Stimulated activated CD4-positive, alpha-beta T cell treated with anti-CD3 and anti-CD28 coated beads, Interleukin-12 subunit alpha, Interleukin-12 subunit beta, amount 100 ng/mL, for 4 hours (primary cell): ENCODE measurements at regions not wholly inside any gene's neighbourhood (a gene's known extent, or its start where the extent isn't known, plus 50 kb on each side); places are given as distances from the start of the nearest gene placed in this dataset.

ENCODE experiments used
- DNase-seq: peaks from one replicate; pipeline ENCODE4 v3.0.0-alpha.2; 2020

DNA sequence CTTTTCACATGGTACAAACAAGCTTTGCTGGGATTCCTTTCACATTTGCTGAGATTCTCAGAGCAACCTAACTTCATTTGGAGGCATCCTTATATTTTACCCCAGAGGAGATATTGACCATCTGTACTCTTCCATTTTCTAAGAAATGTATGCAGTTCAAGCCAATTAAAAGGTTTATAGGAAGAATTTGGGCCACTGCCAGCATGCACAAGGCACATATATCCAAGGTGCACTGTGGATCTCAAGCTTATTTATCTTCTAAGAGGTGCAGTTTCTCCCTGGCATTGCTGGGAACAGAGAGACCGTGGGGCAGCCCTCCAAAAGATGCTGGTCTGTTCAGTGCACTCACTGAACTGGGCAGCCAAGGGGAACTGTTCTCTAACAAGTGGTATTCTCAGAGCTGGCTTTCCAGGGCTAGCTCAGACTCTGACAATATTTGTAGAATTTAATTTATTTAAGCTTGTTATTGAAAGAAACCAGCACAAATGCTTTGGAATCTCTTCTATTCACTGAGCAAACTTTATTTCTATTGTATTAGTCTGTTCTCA lies 213.3 kb downstream of the TENT4A start:
- no peak for DNase-seq

GRCh38 chr5:6936031-6936430 lies 222.8 kb downstream of the TENT4A start:
- no peak for DNase-seq

DNA sequence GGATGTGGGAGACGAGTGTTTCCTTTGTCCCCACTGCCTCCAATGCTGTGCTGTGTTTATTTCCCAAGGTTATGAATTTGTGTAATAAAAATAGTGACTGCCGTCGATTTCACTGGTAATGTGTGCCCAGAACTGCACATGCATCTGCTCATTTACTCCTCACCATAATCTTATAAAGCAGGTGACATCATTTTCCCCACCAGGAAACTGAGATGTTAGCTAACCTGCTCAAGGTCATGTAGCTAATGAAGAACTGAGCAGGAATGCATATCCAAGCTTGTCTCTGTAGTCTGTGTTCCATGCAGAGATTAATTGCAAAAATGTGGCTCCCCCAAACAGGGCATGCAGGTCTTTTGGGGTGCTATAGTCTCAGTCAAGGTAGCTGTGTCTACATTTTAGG lies 224.4 kb downstream of the TENT4A start:
- no peak for DNase-seq

DNA sequence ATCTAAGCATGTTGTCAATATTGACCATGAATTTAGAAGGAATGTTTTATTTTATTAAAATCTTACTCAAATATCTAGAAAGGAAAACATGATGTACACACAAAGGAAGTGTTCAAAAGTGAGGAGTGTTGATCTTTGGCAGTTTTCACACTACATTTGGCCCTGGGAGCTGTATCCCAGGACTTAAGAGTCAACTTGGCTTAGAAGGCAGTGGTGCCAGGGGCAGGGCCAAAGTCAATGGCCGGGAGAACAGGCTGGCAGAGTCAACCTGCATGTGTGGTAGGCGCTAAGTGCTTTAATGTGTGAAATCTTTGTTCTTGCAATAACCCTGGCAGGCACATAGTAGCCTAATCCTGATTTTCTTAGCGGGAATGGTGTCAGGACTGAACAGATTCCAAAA lies 228.4 kb downstream of the TENT4A start:
- no peak for DNase-seq

GRCh38 chr5:6943197-6944112 lies 230.2 kb downstream of the TENT4A start:
- DNase-seq: no peak

- no peak for DNase-seq
These were observed 235.3 kb downstream of the TENT4A start for GRCh38 chr5:6948562-6948961.

DNA sequence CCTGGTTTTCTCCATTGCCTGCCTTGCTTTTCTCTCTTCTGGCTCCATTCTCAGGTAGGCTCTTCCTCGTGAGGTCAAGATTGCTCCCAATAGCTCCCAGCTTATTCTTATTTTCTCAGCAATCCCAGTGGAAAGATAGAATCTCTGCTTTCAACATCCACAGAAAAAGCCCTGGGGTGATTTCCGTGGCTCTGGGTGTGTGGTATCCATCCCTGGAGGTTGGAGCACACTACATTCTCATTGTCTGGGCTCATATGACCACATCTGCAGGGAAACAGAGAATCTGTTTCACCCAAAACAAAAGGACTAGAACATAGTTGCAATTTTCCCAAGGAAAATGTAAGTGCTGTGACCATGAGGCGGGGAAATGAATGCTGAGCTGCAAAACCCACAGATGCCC lies 236.0 kb downstream of the TENT4A start:
- DNase-seq: no peak

- no peak for DNase-seq
These were observed 237.0 kb downstream of the TENT4A start for GRCh38 chr5:6950250-6950649.

DNA sequence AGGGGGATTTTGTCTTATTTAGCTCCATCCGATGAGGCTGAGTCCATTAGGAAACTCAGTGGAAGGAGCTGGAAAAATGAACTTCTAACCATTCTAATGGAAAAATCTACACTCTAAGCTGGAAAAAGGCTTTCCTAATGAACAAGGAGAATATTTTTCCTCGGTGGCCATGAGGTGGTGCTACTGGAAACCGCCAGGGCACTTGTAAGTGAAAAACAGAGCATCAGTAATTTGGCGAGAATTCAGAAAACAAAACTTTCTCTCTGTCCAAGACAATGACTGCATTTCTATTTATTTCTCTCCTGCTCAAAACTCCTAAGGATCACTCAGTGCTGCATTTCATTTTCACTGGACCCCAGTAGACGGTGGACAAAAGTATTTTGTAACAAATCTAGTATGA lies 237.6 kb downstream of the TENT4A start:
- no peak for DNase-seq

DNA sequence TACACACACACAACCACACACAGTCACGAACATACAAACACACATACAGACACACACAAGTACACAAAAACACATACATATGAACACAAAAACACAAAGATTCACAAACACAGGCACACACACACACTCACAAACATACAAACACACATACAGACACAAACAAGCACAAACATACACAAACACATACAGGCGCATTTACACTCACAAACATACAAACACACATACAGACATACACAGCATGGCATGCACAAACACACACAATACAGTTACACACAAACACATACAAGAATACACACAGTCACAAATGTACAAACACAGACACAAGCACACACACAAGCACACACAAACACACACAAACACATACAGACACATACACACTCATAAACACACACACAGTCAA lies 247.9 kb downstream of the TENT4A start:
- no peak for DNase-seq

GRCh38 chr5:6961837-6962635 lies 248.8 kb downstream of the TENT4A start:
- DNase-seq: no peak

DNA sequence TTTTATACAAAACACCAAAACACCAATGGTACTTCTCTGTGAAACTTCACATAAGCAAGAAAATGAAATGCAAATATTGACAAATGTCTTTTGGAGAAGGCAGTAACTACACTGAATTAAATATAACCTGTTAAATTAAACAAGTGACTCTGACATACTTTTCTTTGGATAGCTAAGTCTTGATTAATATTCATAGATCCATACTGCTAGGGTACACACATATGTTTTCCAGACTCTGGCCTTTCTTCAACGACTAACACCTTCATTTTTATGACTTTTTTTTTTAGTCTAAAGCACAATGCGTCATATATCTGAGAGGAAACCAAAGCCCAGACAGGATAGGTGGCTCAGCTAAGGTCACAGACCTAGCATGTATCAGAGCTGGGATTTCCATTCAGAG lies 263.7 kb downstream of the TENT4A start:
- DNase-seq: no peak

DNA sequence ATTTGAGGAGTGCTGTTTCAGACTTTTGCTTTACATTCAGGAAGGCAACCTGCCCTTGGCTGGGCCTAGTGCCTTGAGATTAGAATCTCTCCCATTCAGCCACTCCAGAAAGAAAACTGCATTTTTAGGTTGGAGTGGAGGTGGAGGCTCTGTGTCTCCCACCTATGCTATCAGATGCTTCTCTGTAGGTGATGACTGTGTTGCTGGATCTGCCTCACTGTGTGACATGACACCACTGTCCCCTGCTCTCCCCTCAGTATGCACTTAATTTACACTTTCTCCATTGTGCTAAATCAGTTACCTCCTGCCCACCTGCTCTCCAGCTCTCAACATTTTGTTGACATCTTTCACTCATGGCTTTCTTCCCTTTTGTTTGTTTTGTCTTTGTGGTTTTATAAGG lies 265.8 kb downstream of the TENT4A start:
- DNase-seq: no peak

GRCh38 chr5:6989230-6989629 lies 276.0 kb downstream of the TENT4A start:
- DNase-seq: no peak

GRCh38 chr5:6994097-6994496 lies 280.9 kb downstream of the TENT4A start:
- no peak for DNase-seq

DNA sequence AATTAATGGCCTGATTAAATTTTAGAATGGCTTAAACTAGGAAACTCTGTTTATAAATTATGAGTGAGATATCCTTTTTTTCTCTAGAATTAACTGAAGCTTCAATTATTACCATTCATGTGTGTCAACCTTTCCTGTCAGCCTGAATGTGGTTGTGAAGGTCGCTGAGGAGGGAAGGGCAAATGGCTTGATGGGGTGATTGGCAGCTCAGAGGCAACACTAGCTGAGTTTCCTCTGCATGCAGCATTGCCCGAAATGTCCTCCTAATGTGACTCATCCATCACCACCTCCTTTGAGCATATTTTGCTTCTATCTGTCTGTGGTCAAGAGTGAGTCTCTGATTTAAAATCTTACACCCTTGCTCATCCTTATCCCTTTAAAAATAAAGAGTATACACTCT lies 281.9 kb downstream of the TENT4A start:
- DNase-seq: no peak

- no peak for DNase-seq
These were observed 287.1 kb downstream of the TENT4A start for GRCh38 chr5:7000310-7000709.

- DNase-seq: no peak
These were observed 297.4 kb downstream of the TENT4A start for GRCh38 chr5:7010591-7010990.

GRCh38 chr5:7012057-7012456 lies 298.8 kb downstream of the TENT4A start:
- no peak for DNase-seq

DNA sequence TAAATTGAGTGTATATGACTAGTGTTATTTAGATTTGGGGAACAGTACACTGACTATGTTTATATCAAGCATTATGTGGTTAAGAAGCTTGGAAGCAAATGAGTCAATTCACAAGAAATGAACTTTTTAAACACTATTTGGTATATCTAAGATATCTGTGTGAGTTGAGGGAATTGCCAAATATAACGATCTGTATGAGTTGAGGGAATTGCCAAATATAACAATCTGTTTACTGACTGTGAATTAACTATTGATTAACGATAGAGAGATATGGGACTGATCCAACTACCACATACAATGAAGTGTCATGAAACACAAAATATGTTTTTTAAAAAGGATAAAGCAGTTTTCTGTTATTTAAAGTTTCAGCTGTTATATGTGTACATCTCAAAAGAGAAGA lies 301.4 kb downstream of the TENT4A start:
- no peak for DNase-seq

- no peak for DNase-seq
These were observed 302.5 kb downstream of the TENT4A start for GRCh38 chr5:7015586-7016256.

DNA sequence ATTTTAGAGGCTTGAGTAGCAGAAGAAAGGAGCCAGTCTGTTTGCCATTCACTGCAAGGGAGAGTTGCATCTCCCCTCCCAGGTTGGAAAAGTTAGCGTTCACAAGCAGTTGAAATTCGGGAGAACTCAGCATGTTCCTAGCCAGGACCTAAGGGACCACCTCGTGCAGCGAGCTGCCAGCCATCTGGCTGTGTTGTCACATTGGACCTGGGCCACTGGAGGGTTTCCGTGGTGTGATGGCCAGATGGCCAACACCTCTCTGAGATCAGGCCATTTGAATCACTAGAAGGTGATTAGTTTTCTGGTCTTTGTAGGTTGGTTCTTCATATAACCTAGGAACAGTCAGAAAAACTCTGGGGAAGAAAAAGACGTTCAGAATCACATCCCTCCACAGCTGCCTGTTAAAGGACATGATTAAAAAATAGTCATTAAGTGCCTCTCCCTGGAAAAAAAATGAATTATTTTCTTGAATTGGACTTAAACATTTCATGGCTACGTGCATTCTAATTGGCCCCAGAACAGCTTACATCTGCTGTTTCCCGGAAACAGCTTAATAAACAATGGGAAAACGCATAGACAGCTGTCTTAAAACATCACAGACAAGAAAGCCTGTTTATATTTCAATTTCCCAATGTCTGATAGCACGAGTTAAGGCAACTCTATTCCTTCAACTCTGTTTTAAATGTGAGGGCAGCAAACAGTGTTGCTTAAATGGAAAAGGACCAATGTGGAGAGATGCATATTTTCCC lies 303.9 kb downstream of the TENT4A start:
- DNase-seq: no peak

DNA sequence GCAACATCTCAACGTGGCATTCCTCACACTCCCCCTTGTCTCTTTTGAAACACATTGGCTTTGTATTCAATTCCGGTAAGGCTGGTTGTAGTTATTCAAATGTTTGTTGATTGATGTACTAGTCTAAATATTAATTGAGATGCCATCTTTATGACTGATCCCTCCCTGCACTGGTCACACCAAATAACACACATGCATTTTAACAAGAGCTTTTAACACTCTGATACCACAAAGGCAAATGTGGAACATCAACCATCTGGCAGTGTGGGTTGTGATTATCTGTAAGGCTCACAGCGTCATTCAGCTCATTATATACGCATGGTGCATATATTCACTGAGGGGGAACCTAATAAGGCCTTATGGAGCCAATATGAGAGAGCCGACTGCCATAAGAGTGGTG lies 305.0 kb downstream of the TENT4A start:
- no peak for DNase-seq
